CD4-positive, alpha-beta memory T cell (primary cell): ENCODE measurements at regions not wholly inside any gene's neighbourhood (a gene's known extent, or its start where the extent isn't known, plus 50 kb on each side); places are given as distances from the start of the nearest gene placed in this dataset.

ENCODE experiments used
- CTCF ChIA-PET: fragments of 350-600 bp; sonication (Branson Sonifier 250); formaldehyde crosslinking; loops from one replicate; lab custom pipeline; 2021; ENCODE audit warnings: inconsistent platforms; ENCODE audit not compliant: partially characterized antibody; lab: Charles Lee
- POLR2A ChIA-PET: fragments of 350-600 bp; sonication (Branson Sonifier 250); formaldehyde crosslinking; loops from one replicate; lab custom pipeline; 2021; ENCODE audit not compliant: partially characterized antibody; lab: Charles Lee
- DNase-seq, 5 donors: peaks; one replicate each; pipeline versions ENCODE4 v3.0.0 to v3.0.0-alpha.2; 2020 to 2022; ENCODE audit warnings: mixed read lengths in 1 of 5
- H3K27ac ChIP-seq: one replicate; pipeline ENCODE4 v1.7.0; 2013; ENCODE audit warnings: low read depth, low read length
- H3K27me3 ChIP-seq: 2 replicates; pipeline ENCODE4 v1.7.0; 2013; ENCODE audit warnings: mild to moderate bottlenecking, low read length, moderate library complexity; ENCODE audit not compliant: insufficient read depth
- H3K36me3 ChIP-seq: 2 replicates; pipeline ENCODE4 v1.7.0; 2013; ENCODE audit warnings: mild to moderate bottlenecking, low read length, moderate library complexity; ENCODE audit not compliant: insufficient read depth
- H3K4me1 ChIP-seq: 2 replicates; pipeline ENCODE4 v1.7.0; 2013; ENCODE audit warnings: mild to moderate bottlenecking, low read length, moderate library complexity; ENCODE audit not compliant: insufficient read depth
- H3K4me3 ChIP-seq, 2 donors: one replicate each; pipeline ENCODE4 v1.7.0; 2013; ENCODE audit warnings: low read length in 2 of 2, mild to moderate bottlenecking in 1 of 2
- H3K9me3 ChIP-seq, 2 donors: one replicate each; pipeline ENCODE4 v1.7.0; 2013; ENCODE audit warnings: low read length in 2 of 2, control low read depth in 1 of 2; ENCODE audit not compliant: control insufficient read depth in 1 of 2
- H3K27ac Mint-ChIP-seq, 7 donors: one replicate each; pipeline ENCODE4 v1.8.0; 2020 to 2021; ENCODE audit warnings: mixed read lengths in 7 of 7, mild to moderate bottlenecking in 6 of 7, inconsistent platforms in 3 of 7, moderate library complexity in 3 of 7
- H3K27me3 Mint-ChIP-seq, 2 donors: one replicate each; pipeline ENCODE4 v1.8.0; 2020 to 2021; ENCODE audit warnings: mixed read lengths in 2 of 2
- H3K36me3 Mint-ChIP-seq, 2 donors: one replicate each; pipeline ENCODE4 v1.8.0; 2020 to 2021; ENCODE audit warnings: mixed read lengths in 2 of 2, inconsistent platforms in 1 of 2, mild to moderate bottlenecking in 1 of 2
- H3K4me1 Mint-ChIP-seq, 4 donors: one replicate each; pipeline ENCODE4 v1.8.0; 2020 to 2021; ENCODE audit warnings: mixed read lengths in 4 of 4, mild to moderate bottlenecking in 1 of 4
- H3K4me3 Mint-ChIP-seq, 8 donors: one replicate each; pipeline ENCODE4 v1.8.0; 2020 to 2021; ENCODE audit warnings: mixed read lengths in 8 of 8, mild to moderate bottlenecking in 7 of 8, moderate library complexity in 6 of 8, inconsistent platforms in 3 of 8
- H3K9me3 Mint-ChIP-seq, 8 donors: one replicate each; pipeline ENCODE4 v1.8.0; 2020 to 2021; ENCODE audit warnings: mixed read lengths in 8 of 8, mild to moderate bottlenecking in 5 of 8, inconsistent platforms in 3 of 8, moderate library complexity in 1 of 8
- intact Hi-C: fragments of 100-400 bp; cut with micrococcal nuclease; formaldehyde crosslinking; loops from one replicate; pipeline ENCODE4 v1.15.1; 2023

GRCh38 chr5:12460493-12461261, 556.4 kb upstream of the CTNND2 start:
- Histone ChIP-seq H3K4me1 (no peaks in the 10 kb centered on the region), H3K27ac (no peak overlapping the region), H3K9me3 (no peaks in the 10 kb centered on the region), H3K36me3 (no peaks in the 10 kb centered on the region), H3K4me3 (no peak overlapping the region), H3K27me3 (no peaks in the 10 kb centered on the region)
- no peak for DNase-seq
- H3K4me1 Mint-ChIP-seq = no peaks in the 10 kb centered on the region
- intact Hi-C loops = no loop called here
- no peaks in the 10 kb centered on the region for H3K27me3 Mint-ChIP-seq
- no peak overlapping the region for H3K27ac Mint-ChIP-seq
- H3K36me3 Mint-ChIP-seq = no peaks in the 10 kb centered on the region
- H3K4me3 Mint-ChIP-seq = no peak overlapping the region
- ChIA-PET CTCF (no interaction called here), POLR2A (no interaction called here)
- peaks cover 0 to 17% (median 8%) of the 10 kb centered on the region in 8 donors for H3K9me3 Mint-ChIP-seq

- H3K4me3 ChIP-seq = no peak overlapping the region
- Mint-ChIP-seq H3K4me1 (no peaks in the 10 kb centered on the region), H3K27me3 (no peaks in the 10 kb centered on the region), H3K36me3 (no peaks in the 10 kb centered on the region), H3K27ac (no peak overlapping the region), H3K9me3 (peaks cover 0 to 17% (median 7%) of the 10 kb centered on the region in 8 donors), H3K4me3 (no peak overlapping the region)
- intact Hi-C loops = no loop called here
- no peak for DNase-seq
- ChIA-PET POLR2A (no interaction called here), CTCF (no interaction called here)
- H3K27me3 ChIP-seq = no peaks in the 10 kb centered on the region
- H3K27ac ChIP-seq = no peak overlapping the region
- H3K4me1 ChIP-seq = no peaks in the 10 kb centered on the region
- H3K9me3 ChIP-seq = no peaks in the 10 kb centered on the region
- H3K36me3 ChIP-seq = no peaks in the 10 kb centered on the region
Observed at GRCh38 chr5:12459326-12459725, 555.1 kb upstream of the CTNND2 start.

GRCh38 chr5:12419075-12419474, 514.8 kb upstream of the CTNND2 start:
- intact Hi-C loops = no loop called here
- Histone ChIP-seq H3K27ac (no peak overlapping the region), H3K9me3 (no peaks in the 10 kb centered on the region), H3K27me3 (no peaks in the 10 kb centered on the region), H3K4me1 (no peaks in the 10 kb centered on the region), H3K36me3 (no peaks in the 10 kb centered on the region), H3K4me3 (no peak overlapping the region)
- Mint-ChIP-seq H3K36me3 (no peaks in the 10 kb centered on the region), H3K4me1 (no peaks in the 10 kb centered on the region), H3K27me3 (no peaks in the 10 kb centered on the region), H3K27ac (no peak overlapping the region), H3K4me3 (no peak overlapping the region), H3K9me3 (peaks cover 2 to 13% (median 7%) of the 10 kb centered on the region in 8 donors)
- ChIA-PET POLR2A (no interaction called here), CTCF (no interaction called here)
- DNase-seq = no peak

GRCh38 chr5:12413585-12413984, 509.3 kb upstream of the CTNND2 start:
- Histone ChIP-seq H3K27me3 (no peaks in the 10 kb centered on the region), H3K4me3 (no peak overlapping the region), H3K27ac (no peak overlapping the region), H3K36me3 (no peaks in the 10 kb centered on the region), H3K9me3 (peaks cover 0 to 4% of the 10 kb centered on the region in 2 donors), H3K4me1 (no peaks in the 10 kb centered on the region)
- ChIA-PET POLR2A (no interaction called here), CTCF (no interaction called here)
- Mint-ChIP-seq H3K4me1 (no peaks in the 10 kb centered on the region), H3K27ac (no peak overlapping the region), H3K36me3 (no peaks in the 10 kb centered on the region), H3K9me3 (peaks cover 2 to 23% (median 8%) of the 10 kb centered on the region in 8 donors), H3K4me3 (no peak overlapping the region), H3K27me3 (no peaks in the 10 kb centered on the region)
- intact Hi-C loops = no loop called here
- DNase-seq = no peak

- H3K27me3 Mint-ChIP-seq = no peaks in the 10 kb centered on the region
- POLR2A ChIA-PET = no interaction called here
- no peaks in the 10 kb centered on the region for H3K4me1 Mint-ChIP-seq
- no peaks in the 10 kb centered on the region for H3K4me1 ChIP-seq
- intact Hi-C loops = no loop called here
- peaks cover 0 to 4% of the 10 kb centered on the region in 2 donors for H3K9me3 ChIP-seq
- no peaks in the 10 kb centered on the region for H3K36me3 ChIP-seq
- CTCF ChIA-PET = no interaction called here
- H3K27ac ChIP-seq = no peak overlapping the region
- H3K4me3 ChIP-seq = no peak overlapping the region
- H3K27me3 ChIP-seq = no peaks in the 10 kb centered on the region
- no peak overlapping the region for H3K4me3 Mint-ChIP-seq
- no peaks in the 10 kb centered on the region for H3K36me3 Mint-ChIP-seq
- no peak for DNase-seq
- H3K27ac Mint-ChIP-seq = no peak overlapping the region
- H3K9me3 Mint-ChIP-seq = peaks cover 2 to 25% (median 8%) of the 10 kb centered on the region in 8 donors
Observed at GRCh38 chr5:12413075-12413474, 508.8 kb upstream of the CTNND2 start.

- H3K4me1 ChIP-seq = no peaks in the 10 kb centered on the region
- Mint-ChIP-seq H3K4me1 (peaks cover 0 to 8% (median 0%) of the 10 kb centered on the region in 4 donors), H3K27ac (no peak overlapping the region), H3K27me3 (no peaks in the 10 kb centered on the region), H3K4me3 (no peak overlapping the region), H3K9me3 (peaks cover 0 to 10% (median 4%) of the 10 kb centered on the region in 8 donors), H3K36me3 (no peaks in the 10 kb centered on the region)
- intact Hi-C loops = no loop called here
- no peaks in the 10 kb centered on the region for H3K36me3 ChIP-seq
- ChIA-PET POLR2A (no interaction called here), CTCF (no interaction called here)
- no peak overlapping the region for H3K27ac ChIP-seq
- no peaks in the 10 kb centered on the region for H3K27me3 ChIP-seq
- no peak for DNase-seq
- H3K9me3 ChIP-seq = peaks cover 0 to 3% of the 10 kb centered on the region in 2 donors
- no peak overlapping the region for H3K4me3 ChIP-seq
Observed at GRCh38 chr5:12399868-12400267, 495.6 kb upstream of the CTNND2 start.

- no peaks in the 10 kb centered on the region for H3K9me3 ChIP-seq
- peaks cover 0 to 13% (median 5%) of the 10 kb centered on the region in 8 donors for H3K9me3 Mint-ChIP-seq
- H3K36me3 ChIP-seq = no peaks in the 10 kb centered on the region
- no peak overlapping the region for H3K27ac ChIP-seq
- H3K4me3 Mint-ChIP-seq = peak overlapping the region in 1 of 8 donors; percentile 13
- no peaks in the 10 kb centered on the region for H3K36me3 Mint-ChIP-seq
- POLR2A ChIA-PET = no interaction called here
- intact Hi-C loops = no loop called here
- no peaks in the 10 kb centered on the region for H3K4me1 Mint-ChIP-seq
- H3K4me1 ChIP-seq = no peaks in the 10 kb centered on the region
- no peak overlapping the region for H3K27ac Mint-ChIP-seq
- no peak overlapping the region for H3K4me3 ChIP-seq
- CTCF ChIA-PET = no interaction called here
- no peaks in the 10 kb centered on the region for H3K27me3 ChIP-seq
- DNase-seq = no peak
- H3K27me3 Mint-ChIP-seq = no peaks in the 10 kb centered on the region
Observed at GRCh38 chr5:12392246-12392645, 488.0 kb upstream of the CTNND2 start.
